Choroid plexus epithelial cell (primary cell): ENCODE measurements at regions not wholly inside any gene's neighbourhood (a gene's known extent, or its start where the extent isn't known, plus 50 kb on each side); places are given as distances from the start of the nearest gene placed in this dataset.

Source experiments
- DNase-seq: peaks from one replicate; pipeline ENCODE4 v3.0.0-alpha.2; 2010; ENCODE audit warnings: low read depth
- H3K4me3 ChIP-seq: 2 replicates; pipeline ENCODE4 v1.5.1; 2011; ENCODE audit warnings: low read depth, mild to moderate bottlenecking, control low read depth, low read length, moderate library complexity
- CTCF ChIP-seq: conservative IDR thresholded peaks from 2 replicates; pipeline ENCODE4 v1.5.1; 2011; ENCODE audit warnings: low read depth, mild to moderate bottlenecking, control low read depth, inconsistent platforms, low read length, moderate library complexity

DNA sequence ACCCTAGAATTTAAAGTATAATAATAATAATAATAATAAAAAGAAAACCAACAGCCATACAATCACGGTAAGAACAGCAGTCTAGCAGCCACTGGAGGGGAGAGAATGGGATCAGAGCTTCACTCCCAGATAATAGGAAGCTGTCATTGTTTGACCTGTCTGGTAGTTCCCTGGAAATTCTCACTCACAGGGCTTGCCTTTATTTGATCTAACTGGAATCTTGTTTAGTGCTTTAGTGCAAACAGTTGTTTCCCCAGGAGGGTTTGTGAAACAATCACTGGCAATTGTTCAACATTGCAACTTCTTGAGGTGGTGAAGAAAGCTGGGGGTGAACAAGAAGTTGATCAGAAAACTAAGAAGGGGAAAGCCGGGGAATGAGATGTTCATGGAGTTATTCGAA is 68.7 kb upstream of the PTCSC3 start:
- H3K4me3 ChIP-seq: no peak overlapping the region
- TF ChIP-seq CTCF: no peak

DNA sequence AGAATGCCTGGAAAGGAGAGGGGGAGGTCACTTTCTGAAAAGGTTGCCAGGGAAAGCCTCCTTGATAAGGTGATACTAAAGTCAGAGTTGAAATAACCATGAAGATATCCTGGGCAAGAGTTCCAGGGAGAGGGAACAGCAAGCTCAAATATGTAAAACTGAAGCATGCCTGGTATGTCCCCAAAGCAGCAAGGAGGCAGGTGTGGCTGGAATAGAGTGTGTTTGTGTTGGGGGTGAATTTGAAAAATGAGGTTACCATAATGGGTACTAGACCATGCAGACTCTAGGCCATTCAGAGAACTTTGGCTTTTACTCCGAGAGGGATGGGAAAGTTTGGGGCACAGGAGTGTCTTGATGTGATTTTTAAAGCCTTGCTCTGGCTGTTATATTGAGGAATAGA is 66.7 kb upstream of the PTCSC3 start:
- H3K4me3 ChIP-seq: no peak overlapping the region
- DNase-seq: no peak
- no peak for TF ChIP-seq CTCF

More for the DNA sequence above, 68.7 kb upstream of the PTCSC3 start:
- DNase-seq: no peak

- peak; percentile 43 for DNase-seq
- TF ChIP-seq CTCF: peak; percentile 33
- H3K4me3 ChIP-seq: no peak overlapping the region
Observed at GRCh38 chr14:36241183-36241582, 64.7 kb upstream of the PTCSC3 start.

- no peak for TF ChIP-seq CTCF
- peak; percentile 35 for DNase-seq
- H3K4me3 ChIP-seq: no peak overlapping the region
Observed at GRCh38 chr14:36238666-36239363, 62.3 kb upstream of the PTCSC3 start.

DNA sequence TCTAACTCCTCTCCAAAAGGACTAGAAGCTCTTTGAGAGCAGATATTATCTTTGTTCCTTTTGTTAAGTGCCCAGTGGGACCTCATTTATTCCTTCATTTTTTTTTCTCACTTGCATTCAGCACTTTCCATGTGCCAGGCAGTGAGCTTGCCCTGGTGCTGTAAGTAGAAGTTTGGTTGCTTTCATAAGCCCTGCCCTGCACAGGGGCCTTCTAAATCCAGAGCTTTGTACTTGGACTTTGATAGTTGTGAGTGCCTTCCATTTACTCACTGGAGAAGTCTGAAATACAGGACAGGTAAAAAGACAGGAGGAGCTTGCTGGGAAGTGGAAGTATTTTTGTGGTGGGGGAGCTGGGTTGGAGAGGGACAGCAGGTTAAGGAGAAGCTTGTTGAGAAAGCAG is 56.7 kb upstream of the PTCSC3 start:
- no peak for TF ChIP-seq CTCF
- DNase-seq: no peak
- H3K4me3 ChIP-seq: no peak overlapping the region

DNA sequence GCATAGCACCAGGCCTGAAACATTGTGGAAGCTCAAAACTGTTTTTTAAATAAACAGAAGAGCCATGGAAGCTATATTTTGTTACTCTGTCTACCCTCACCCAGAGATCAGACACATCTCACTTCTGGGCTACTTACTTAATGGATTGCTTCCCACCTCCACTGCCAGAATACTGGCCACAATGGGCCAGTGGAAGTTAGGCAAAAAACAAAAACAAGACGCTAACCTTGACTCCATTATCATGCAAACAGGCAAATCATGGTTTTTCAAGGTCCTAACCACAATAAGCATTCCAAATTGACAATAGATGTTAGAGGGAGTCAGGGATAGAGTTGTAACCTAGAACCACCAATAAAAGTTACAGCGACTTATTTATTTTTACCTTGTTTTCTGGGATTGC is 52.7 kb upstream of the PTCSC3 start:
- DNase-seq: no peak
- H3K4me3 ChIP-seq: no peak overlapping the region
- TF ChIP-seq CTCF: no peak

GRCh38 chr14:36227802-36228201 is 51.3 kb upstream of the PTCSC3 start:
- TF ChIP-seq CTCF: no peak
- no peak overlapping the region for H3K4me3 ChIP-seq
- peak; percentile 29 for DNase-seq
